ENCODE measurements at regions not wholly inside any gene's neighbourhood (a gene's known extent, or its start where the extent isn't known, plus 50 kb on each side); places are given as distances from the start of the nearest gene placed in this dataset.
"Not testable (repeated sequence)": the region's sequence is repeated elsewhere in the genome, so short reads cannot be mapped to it uniquely, and the experiment has no call there.

- DNase-seq, result no peak
Observed at GRCh38 chr16:5791011-5791657, 693.5 kb upstream of the EEF2KMT start.

- DNase-seq, result no peak
Observed at GRCh38 chr16:5790512-5790911, 692.9 kb upstream of the EEF2KMT start.

- DNase-seq, result no peak
Observed at GRCh38 chr16:5789033-5789432, 691.4 kb upstream of the EEF2KMT start.

- DNase-seq, result no peak
Observed at GRCh38 chr16:5781436-5781835, 683.8 kb upstream of the EEF2KMT start.

DNA sequence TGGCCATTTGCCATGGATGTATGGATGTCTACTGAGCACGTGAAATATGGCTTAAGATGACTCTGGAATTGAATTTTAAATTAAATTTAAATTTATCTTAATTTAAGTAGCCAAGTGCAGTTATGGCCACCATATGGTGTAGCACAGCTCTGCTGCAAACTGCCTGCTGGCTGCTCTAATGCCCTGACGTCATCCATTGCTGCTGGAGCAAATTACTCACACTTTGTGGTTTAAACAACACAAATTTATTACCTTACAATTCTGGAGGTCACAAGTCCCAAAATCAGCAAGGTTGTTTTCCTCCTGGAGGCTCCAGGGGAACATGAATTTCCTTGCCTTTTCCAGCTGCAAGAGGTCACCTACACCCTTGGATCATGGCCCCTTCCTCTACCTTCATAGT, 679.3 kb upstream of the EEF2KMT start:
- no peak for DNase-seq

- no peak for DNase-seq
Observed at GRCh38 chr16:5775916-5776315, 678.3 kb upstream of the EEF2KMT start.

- no peak for DNase-seq
Observed at GRCh38 chr16:5770118-5770517, 672.5 kb upstream of the EEF2KMT start.

DNA sequence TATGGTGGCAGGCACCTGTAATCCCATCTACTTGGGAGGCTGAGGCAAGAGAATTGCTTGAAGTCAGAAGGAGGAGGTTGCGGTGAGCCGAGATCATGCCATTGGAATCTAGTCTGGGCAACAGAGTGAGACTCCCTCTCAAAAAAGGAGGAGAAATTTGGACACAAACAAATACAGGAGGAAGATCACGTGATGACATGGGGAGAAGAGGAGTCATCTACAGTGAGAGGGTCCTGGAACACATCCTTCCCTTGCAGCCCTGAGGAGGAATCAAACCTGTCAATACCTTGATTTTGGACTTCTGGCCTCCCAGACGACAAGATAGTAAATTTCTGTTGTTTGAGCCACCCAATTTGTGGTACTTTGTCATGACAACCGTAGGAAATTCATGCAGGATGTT, 671.9 kb upstream of the EEF2KMT start:
- no peak for DNase-seq

DNA sequence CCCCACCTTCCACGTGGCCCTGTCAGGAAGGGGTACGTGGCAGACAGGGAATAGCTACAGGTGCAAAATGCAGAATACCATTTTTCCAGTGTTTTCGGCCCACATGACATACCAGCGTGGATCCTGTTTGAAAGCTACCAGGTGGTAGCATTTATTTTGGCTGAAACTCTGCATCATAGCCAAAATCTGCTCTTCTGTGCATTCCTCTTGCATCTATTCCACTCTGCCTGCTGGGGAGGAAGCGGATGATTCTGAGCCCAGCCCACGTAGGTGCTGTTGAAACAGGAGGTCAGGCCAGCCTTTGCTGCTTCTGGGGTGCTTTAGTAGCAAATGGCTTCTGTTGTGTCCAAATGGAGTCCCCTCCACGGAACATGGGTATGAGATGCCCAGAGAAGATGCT, 670.9 kb upstream of the EEF2KMT start:
- DNase-seq, result no peak

DNA sequence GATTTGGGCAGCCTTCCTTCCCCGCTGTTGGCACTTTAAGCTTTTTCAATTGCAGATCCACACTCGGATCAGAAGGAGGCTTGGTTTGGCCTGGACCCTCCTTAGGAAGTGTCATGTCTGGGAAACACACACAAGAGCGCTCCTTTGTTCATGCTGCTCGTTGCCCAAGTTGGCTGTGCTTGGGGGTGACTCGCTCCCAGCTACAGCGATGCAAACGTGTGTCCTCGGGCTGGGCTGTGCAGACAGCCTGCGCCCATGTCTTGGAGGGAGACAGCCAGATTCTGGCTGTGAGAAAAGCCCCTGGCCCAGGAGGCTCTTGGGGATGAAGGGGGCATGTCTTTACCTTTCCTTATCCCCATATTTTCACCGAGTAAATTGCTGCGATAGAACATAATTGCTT, 665.6 kb upstream of the EEF2KMT start:
- DNase-seq, result no peak

DNA sequence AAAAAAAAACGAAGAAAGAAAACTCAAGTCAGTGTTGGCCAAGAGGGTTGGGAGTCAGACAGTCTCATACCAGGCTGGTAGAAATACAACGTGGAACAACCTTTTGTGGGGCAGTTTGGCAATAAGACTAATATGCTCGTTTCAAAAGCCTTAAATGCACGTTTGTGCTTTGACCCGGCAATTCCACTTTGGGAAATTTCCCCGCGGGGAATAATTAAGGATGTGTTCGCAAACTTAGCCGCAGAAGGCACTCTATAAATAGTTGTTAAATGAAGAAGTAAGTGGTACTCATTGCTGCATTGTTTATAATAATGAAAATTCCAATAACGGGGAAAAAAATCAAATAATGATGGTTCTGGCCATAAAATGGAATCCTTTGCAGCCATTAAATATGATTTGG, 664.8 kb upstream of the EEF2KMT start:
- DNase-seq, result no peak

DNA sequence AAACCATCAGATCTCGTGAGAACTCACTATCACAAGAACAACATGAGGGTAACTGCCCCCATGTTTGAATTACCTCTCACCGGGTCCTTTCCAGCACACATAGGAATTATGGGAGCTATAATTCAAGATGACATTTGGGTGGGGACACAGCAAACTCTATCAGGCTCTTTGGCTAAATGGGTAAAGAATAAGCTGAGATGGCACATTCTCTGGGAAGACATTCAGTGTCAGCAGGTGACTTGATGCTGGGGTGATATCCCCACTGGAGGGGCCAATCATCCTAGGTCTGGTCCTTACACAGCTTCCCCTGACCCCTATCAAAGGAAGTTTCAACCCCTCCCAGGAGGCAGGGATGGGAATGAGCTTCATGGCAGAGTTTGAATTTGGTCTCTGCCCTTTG, 664.0 kb upstream of the EEF2KMT start:
- no peak for DNase-seq

GRCh38 chr16:5758281-5758680, 660.7 kb upstream of the EEF2KMT start:
- DNase-seq, result no peak

GRCh38 chr16:5756969-5757368, 659.4 kb upstream of the EEF2KMT start:
- no peak for DNase-seq

GRCh38 chr16:5753381-5753780, 655.8 kb upstream of the EEF2KMT start:
- DNase-seq, result no peak

GRCh38 chr16:5751216-5751615, 653.6 kb upstream of the EEF2KMT start:
- DNase-seq, result no peak

- DNase-seq, result not testable (repeated sequence)
Observed at GRCh38 chr16:5750439-5750838, 652.8 kb upstream of the EEF2KMT start.

- no peak for DNase-seq
Observed at GRCh38 chr16:5738586-5738985, 641.0 kb upstream of the EEF2KMT start.

- DNase-seq, result no peak
Observed at GRCh38 chr16:5736209-5736930, 638.8 kb upstream of the EEF2KMT start.

DNA sequence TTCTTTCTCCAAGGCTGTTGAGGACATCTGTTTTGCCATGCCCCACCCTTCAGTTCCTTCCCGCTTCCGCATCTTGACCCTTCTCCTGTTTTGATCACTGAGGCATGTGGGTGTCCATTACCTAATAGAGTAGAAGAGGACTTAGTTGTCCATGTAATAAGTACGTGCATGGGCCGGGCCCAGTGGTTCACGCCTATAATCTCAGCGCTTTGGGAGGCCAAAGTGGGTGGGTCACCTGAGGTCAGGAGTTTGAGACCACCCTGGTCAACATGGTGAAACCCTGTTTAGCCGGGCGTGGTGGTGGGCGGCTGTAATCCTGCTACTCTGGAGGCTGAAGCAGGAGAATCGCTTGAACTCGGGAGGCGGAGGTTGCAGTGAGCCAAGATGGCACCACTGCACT, 637.8 kb upstream of the EEF2KMT start:
- DNase-seq, result no peak

- no peak for DNase-seq
Observed at GRCh38 chr16:5730783-5731182, 633.2 kb upstream of the EEF2KMT start.

GRCh38 chr16:5722116-5722619, 624.6 kb upstream of the EEF2KMT start:
- DNase-seq, result no peak

DNA sequence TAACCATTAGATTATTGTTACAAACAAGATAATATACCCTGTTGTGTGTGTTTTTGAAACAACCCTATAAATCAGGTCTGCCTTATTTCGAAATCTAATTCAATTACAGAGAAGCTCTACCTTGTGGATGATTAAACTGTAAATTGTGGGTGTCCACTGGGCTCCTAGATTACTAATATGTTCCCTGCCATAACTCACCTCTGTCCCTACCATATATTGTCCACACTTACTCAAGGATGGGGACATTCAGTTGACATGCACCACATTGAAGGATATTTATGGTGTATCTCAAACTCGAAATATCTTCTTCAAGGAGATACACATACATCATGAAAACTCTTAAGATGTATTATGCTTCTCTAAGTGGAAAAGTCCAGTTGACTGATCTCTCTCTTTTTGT, 617.6 kb upstream of the EEF2KMT start:
- no peak for DNase-seq

- no peak for DNase-seq
Observed at GRCh38 chr16:5709889-5710288, 612.3 kb upstream of the EEF2KMT start.

DNA sequence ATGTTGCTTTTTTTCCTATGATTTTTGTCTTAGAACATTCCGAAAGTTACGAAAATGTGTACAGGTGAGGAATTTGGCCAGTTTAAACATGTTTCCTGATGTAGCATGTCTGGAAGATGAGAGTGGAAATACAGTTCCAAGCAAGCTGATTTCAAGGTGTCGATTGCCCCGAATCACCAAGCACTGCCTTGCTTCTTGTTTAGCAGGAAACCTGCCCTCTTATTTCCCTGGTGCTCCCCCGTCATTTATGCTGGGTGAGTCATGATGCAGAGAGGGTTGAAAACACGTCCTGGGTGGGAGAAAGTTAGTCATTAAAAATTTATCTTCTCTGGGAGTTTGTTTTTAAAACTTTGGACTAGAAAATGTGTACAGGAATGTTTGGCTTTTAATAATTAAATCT, 608.6 kb upstream of the EEF2KMT start:
- no peak for DNase-seq

Measured in CD4-positive, alpha-beta T cell treated with Interleukin-21 for 1 hour (primary cell).